ENCODE measurements at regions not wholly inside any gene's neighbourhood (a gene's known extent, or its start where the extent isn't known, plus 50 kb on each side); places are given as distances from the start of the nearest gene placed in this dataset.

GRCh38 chr6:105483492-105483891 is 80.6 kb upstream of the PREP start:
- H3K9ac ChIP-seq (ENCODE audit: low read length), result no peak overlapping the region
- no peaks in the 10 kb centered on the region for H3K9me3 ChIP-seq (ENCODE audit: insufficient read depth, low read length)
- no peak overlapping the region for H2AFZ ChIP-seq (ENCODE audit: low read depth, low read length, severe bottlenecking)
- no peaks in the 10 kb centered on the region for H3K79me2 ChIP-seq (ENCODE audit: insufficient read depth, low read length)
- H4K20me1 ChIP-seq (ENCODE audit: low read depth, low read length), result no peaks in the 10 kb centered on the region
- no peaks in the 10 kb centered on the region for H3K9me2 ChIP-seq (replicated peaks; ENCODE audit: insufficient read depth, low read length)
- no peaks in the 10 kb centered on the region for H3F3A ChIP-seq (ENCODE audit: insufficient read depth)
- no peaks in the 10 kb centered on the region for H3K27me3 ChIP-seq (ENCODE audit: low read length)
- no peak overlapping the region for H3K27ac ChIP-seq (ENCODE audit: low read depth, low read length)
- TF ChIP-seq CTCF (IDR thresholded peaks at IDR 0.05; ENCODE audit: insufficient read depth, low read length, poor library complexity, severe bottlenecking) (no peak), EZH2phosphoT487 (conservative IDR thresholded peaks at IDR 0.05; ENCODE audit: low read length) (no peak)
- H3K4me2 ChIP-seq (ENCODE audit: low read depth, low read length, poor library complexity, severe bottlenecking), result no peak overlapping the region
- H3K36me3 ChIP-seq (ENCODE audit: low read length), result no peaks in the 10 kb centered on the region
- H3K4me3 ChIP-seq (ENCODE audit: insufficient read depth, low read length, poor library complexity, severe bottlenecking), result no peak overlapping the region

- Histone ChIP-seq H3K4me2 (ENCODE audit: low read depth, low read length, poor library complexity, severe bottlenecking) (no peak overlapping the region), H3K27ac (ENCODE audit: low read depth, low read length) (no peak overlapping the region), H3K4me3 (ENCODE audit: insufficient read depth, low read length, poor library complexity, severe bottlenecking) (no peak overlapping the region), H3K36me3 (ENCODE audit: low read length) (no peaks in the 10 kb centered on the region), H3K79me2 (ENCODE audit: insufficient read depth, low read length) (no peaks in the 10 kb centered on the region), H4K20me1 (ENCODE audit: low read depth, low read length) (no peaks in the 10 kb centered on the region), H2AFZ (ENCODE audit: low read depth, low read length, severe bottlenecking) (no peak overlapping the region), H3F3A (ENCODE audit: insufficient read depth) (no peaks in the 10 kb centered on the region), H3K9ac (ENCODE audit: low read length) (no peak overlapping the region), H3K9me2 (replicated peaks; ENCODE audit: insufficient read depth, low read length) (no peaks in the 10 kb centered on the region), H3K9me3 (ENCODE audit: insufficient read depth, low read length) (no peaks in the 10 kb centered on the region), H3K27me3 (ENCODE audit: low read length) (no peaks in the 10 kb centered on the region)
- no peak for TF ChIP-seq CTCF (IDR thresholded peaks at IDR 0.05; ENCODE audit: insufficient read depth, low read length, poor library complexity, severe bottlenecking)
- no peak for TF ChIP-seq EZH2phosphoT487 (conservative IDR thresholded peaks at IDR 0.05; ENCODE audit: low read length)
Observed at GRCh38 chr6:105482921-105483320, 80.0 kb upstream of the PREP start.

- H3K9ac ChIP-seq (ENCODE audit: low read length), result no peak overlapping the region
- H3K79me2 ChIP-seq (ENCODE audit: insufficient read depth, low read length), result no peaks in the 10 kb centered on the region
- H3K27ac ChIP-seq (ENCODE audit: low read depth, low read length), result no peak overlapping the region
- TF ChIP-seq EZH2phosphoT487 (conservative IDR thresholded peaks at IDR 0.05; ENCODE audit: low read length) (no peak), CTCF (IDR thresholded peaks at IDR 0.05; ENCODE audit: insufficient read depth, low read length, poor library complexity, severe bottlenecking) (no peak)
- H3K36me3 ChIP-seq (ENCODE audit: low read length), result no peaks in the 10 kb centered on the region
- H3K27me3 ChIP-seq (ENCODE audit: low read length), result no peaks in the 10 kb centered on the region
- H3K4me2 ChIP-seq (ENCODE audit: low read depth, low read length, poor library complexity, severe bottlenecking), result no peak overlapping the region
- no peaks in the 10 kb centered on the region for H3K9me3 ChIP-seq (ENCODE audit: insufficient read depth, low read length)
- no peaks in the 10 kb centered on the region for H3K9me2 ChIP-seq (replicated peaks; ENCODE audit: insufficient read depth, low read length)
- no peaks in the 10 kb centered on the region for H4K20me1 ChIP-seq (ENCODE audit: low read depth, low read length)
- no peaks in the 10 kb centered on the region for H3F3A ChIP-seq (ENCODE audit: insufficient read depth)
- no peak overlapping the region for H2AFZ ChIP-seq (ENCODE audit: low read depth, low read length, severe bottlenecking)
- no peak overlapping the region for H3K4me3 ChIP-seq (ENCODE audit: insufficient read depth, low read length, poor library complexity, severe bottlenecking)
Observed at GRCh38 chr6:105482227-105482844, 79.5 kb upstream of the PREP start.
